Mucosa of gallbladder (tissue), 1 donor: ENCODE measurements at regions not wholly inside any gene's neighbourhood (a gene's known extent, or its start where the extent isn't known, plus 50 kb on each side); places are given as distances from the start of the nearest gene placed in this dataset.

Source experiments
- DNase-seq: peaks from one replicate; pipeline ENCODE4 v3.0.0-alpha.2; 2020; ENCODE audit warnings: low spot score
- donor health status: DM: no; HTN: no; CAD: no.

- DNase-seq: no peak
These were observed 351.6 kb upstream of the KLF12 start for GRCh38 chr13:74485757-74486156.

- DNase-seq: no peak
These were observed 344.9 kb upstream of the KLF12 start for GRCh38 chr13:74479124-74479523.

- DNase-seq: no peak
These were observed 342.6 kb upstream of the KLF12 start for GRCh38 chr13:74476788-74477187.

GRCh38 chr13:74476365-74476764 lies 342.2 kb upstream of the KLF12 start:
- no peak for DNase-seq

- DNase-seq: no peak
These were observed 332.7 kb upstream of the KLF12 start for GRCh38 chr13:74466864-74467263.

- no peak for DNase-seq
These were observed 331.8 kb upstream of the KLF12 start for GRCh38 chr13:74466020-74466419.

GRCh38 chr13:74465271-74465670 lies 331.1 kb upstream of the KLF12 start:
- DNase-seq: no peak

- no peak for DNase-seq
These were observed 330.5 kb upstream of the KLF12 start for GRCh38 chr13:74464670-74465069.

GRCh38 chr13:74461011-74461410 lies 326.8 kb upstream of the KLF12 start:
- no peak for DNase-seq

GRCh38 chr13:74452881-74453280 lies 318.7 kb upstream of the KLF12 start:
- DNase-seq: no peak

GRCh38 chr13:74452176-74452575 lies 318.0 kb upstream of the KLF12 start:
- DNase-seq: no peak

GRCh38 chr13:74450964-74451363 lies 316.8 kb upstream of the KLF12 start:
- DNase-seq: no peak

GRCh38 chr13:74450525-74450845 lies 316.3 kb upstream of the KLF12 start:
- DNase-seq: no peak

- DNase-seq: no peak
These were observed 315.8 kb upstream of the KLF12 start for GRCh38 chr13:74449811-74450524.

- no peak for DNase-seq
These were observed 310.8 kb upstream of the KLF12 start for GRCh38 chr13:74444864-74445479.

- no peak for DNase-seq
These were observed 310.0 kb upstream of the KLF12 start for GRCh38 chr13:74444161-74444571.

GRCh38 chr13:74443631-74444030 lies 309.4 kb upstream of the KLF12 start:
- DNase-seq: no peak

GRCh38 chr13:74442751-74443150 lies 308.5 kb upstream of the KLF12 start:
- no peak for DNase-seq

GRCh38 chr13:74438901-74439300 lies 304.7 kb upstream of the KLF12 start:
- DNase-seq: no peak

- DNase-seq: no peak
These were observed 300.6 kb upstream of the KLF12 start for GRCh38 chr13:74434782-74435181.

GRCh38 chr13:74424455-74424854 lies 290.3 kb upstream of the KLF12 start:
- no peak for DNase-seq

- DNase-seq: no peak
These were observed 289.2 kb upstream of the KLF12 start for GRCh38 chr13:74423434-74423833.

- DNase-seq: no peak
These were observed 280.3 kb upstream of the KLF12 start for GRCh38 chr13:74414458-74414857.

- DNase-seq: no peak
These were observed 279.3 kb upstream of the KLF12 start for GRCh38 chr13:74413482-74413881.
